HCT116 (cell line): ENCODE measurements at regions not wholly inside any gene's neighbourhood (a gene's known extent, or its start where the extent isn't known, plus 50 kb on each side); places are given as distances from the start of the nearest gene placed in this dataset.

Experiments
- ATAC-seq: fragments of 200-7000 bp; cut with Tn5 transposase; 2 replicates; pipeline ENCODE4 v1.9.1; 2020; ENCODE audit warnings: mild to moderate bottlenecking, moderate library complexity
- BruUV-seq: library from RNA; stranded (reverse); fragments of 400-500 nt; replicated peaks from 2 replicates; lab custom pipeline; 2021; lab: Mats Ljungman, UMichigan
- CTCF ChIA-PET: fragments of 300-600 bp; sonication (Branson Sonifier 250); formaldehyde crosslinking; loops from one replicate; lab custom pipeline; 2021; ENCODE audit warnings: antibody characterized with exemption; lab: Charles Lee
- POLR2A ChIA-PET: fragments of 300-600, 350-600 bp; sonication (Branson Sonifier 250); formaldehyde crosslinking; loops from one replicate; lab custom pipeline; 2021; ENCODE audit warnings: antibody characterized with exemption; lab: Charles Lee
- RAD21 ChIA-PET, 2 experiments: fragments of 300-600 bp; sonication (Branson Sonifier 250); formaldehyde crosslinking; loops; one replicate each; lab custom pipeline; 2023; ENCODE audit warnings: low total read pairs in 2 of 2; ENCODE audit not compliant: uncharacterized antibody in 2 of 2, unreplicated experiment in 2 of 2, low non-redundant PET in 1 of 2; lab: Charles Lee
- DNase-seq: peaks from one replicate; pipeline ENCODE4 v3.0.0-alpha.2; 2010; ENCODE audit warnings: low read depth, low spot score
- H2AFZ ChIP-seq: fragments of 200-600 bp; shearing (Covaris generic), sonication (generic); 2 replicates; pipeline ENCODE4 v1.6.1; 2017; ENCODE audit warnings: low read depth, mixed run types, mixed read lengths, antibody characterized with exemption, low read length; ENCODE audit not compliant: poor library complexity, severe bottlenecking
- H3K27ac ChIP-seq: 2 replicates; pipeline ENCODE4 v1.5.1; 2012; ENCODE audit warnings: low read depth, low read length
- H3K27me3 ChIP-seq: fragments of 200-600 bp; sonication (generic); 2 replicates; pipeline ENCODE4 v1.6.1; 2016; ENCODE audit warnings: mixed run types, low read length, mixed read lengths; ENCODE audit not compliant: insufficient read depth
- H3K36me3 ChIP-seq, 2 experiments: fragments of 200-500 bp in 1 of 2; fragments of 200-600 bp in 1 of 2; sonication (Bioruptor generic) in 1 of 2; sonication (generic) in 1 of 2; 2 replicates each; pipeline versions ENCODE4 v1.5.1 to v1.6.1; 2014 to 2016; ENCODE audit warnings: low read length in 2 of 2, inconsistent platforms in 1 of 2, mixed read lengths in 1 of 2, mixed run types in 1 of 2; ENCODE audit not compliant: insufficient read depth in 2 of 2, control insufficient read depth in 1 of 2
- H3K4me1 ChIP-seq, 2 experiments: fragments of 200-600 bp in 1 of 2; sonication (generic) in 1 of 2; 2 replicates each; pipeline versions ENCODE4 v1.5.1 to v1.6.1; 2012 to 2017; ENCODE audit warnings: low read length in 2 of 2, inconsistent platforms in 1 of 2, mild to moderate bottlenecking in 1 of 2, mixed read lengths in 1 of 2, mixed run types in 1 of 2, moderate library complexity in 1 of 2; ENCODE audit not compliant: insufficient read depth in 2 of 2, control insufficient read depth in 1 of 2
- H3K4me2 ChIP-seq: fragments of 200-600 bp; sonication (generic); 2 replicates; pipeline ENCODE4 v1.6.1; 2017; ENCODE audit warnings: mixed run types, low read length, mixed read lengths
- H3K4me3 ChIP-seq, 2 experiments: fragments of 200-600 bp in 1 of 2; sonication (generic) in 1 of 2; replicated peaks in 1 of 2; 2 replicates each; pipeline ENCODE4 v1.5.1; 2011 to 2016; ENCODE audit warnings: low read length in 2 of 2, control low read depth in 1 of 2, low read depth in 1 of 2, mild to moderate bottlenecking in 1 of 2, mixed read lengths in 1 of 2, mixed run types in 1 of 2
- H3K79me2 ChIP-seq: fragments of 200-600 bp; sonication (generic); 2 replicates; pipeline ENCODE4 v1.6.1; 2017; ENCODE audit warnings: mild to moderate bottlenecking, mixed run types, low read length, moderate library complexity, mixed read lengths; ENCODE audit not compliant: insufficient read depth
- H3K9ac ChIP-seq: fragments of 200-600 bp; sonication (generic); 2 replicates; pipeline ENCODE4 v1.6.1; 2016; ENCODE audit warnings: low read length, mixed read lengths
- H3K9me2 ChIP-seq: fragments of 200-600 bp; sonication (generic), shearing (Covaris generic); 2 replicates; pipeline ENCODE4 v1.6.1; 2017; ENCODE audit warnings: mixed run types, mild to moderate bottlenecking, moderate library complexity; ENCODE audit not compliant: insufficient read depth
- H3K9me3 ChIP-seq, 2 experiments: fragments of 200-500 bp in 1 of 2; fragments of 200-600 bp in 1 of 2; sonication (Bioruptor generic) in 1 of 2; sonication (generic) in 1 of 2; 2 replicates each; pipeline ENCODE4 v1.6.1; 2014 to 2017; ENCODE audit warnings: low read length in 2 of 2, mixed read lengths in 2 of 2, inconsistent platforms in 1 of 2, low read depth in 1 of 2, mild to moderate bottlenecking in 1 of 2, mixed run types in 1 of 2, moderate library complexity in 1 of 2; ENCODE audit not compliant: control insufficient read depth in 1 of 2, insufficient read depth in 1 of 2
- H4K20me1 ChIP-seq: fragments of 200-600 bp; sonication (generic), shearing (Covaris generic); 2 replicates; pipeline ENCODE4 v1.6.1; 2017; ENCODE audit warnings: mixed run types, mild to moderate bottlenecking, moderate library complexity; ENCODE audit not compliant: insufficient read depth
- CEBPB ChIP-seq: IDR thresholded peaks from 2 replicates; pipeline ENCODE4 v1.6.1; 2012; ENCODE audit warnings: low read depth
- EGR1 ChIP-seq: IDR thresholded peaks from 2 replicates; pipeline ENCODE4 v1.6.1; 2012; ENCODE audit warnings: low read depth
- ELF1 ChIP-seq: IDR thresholded peaks from 2 replicates; pipeline ENCODE4 v1.6.1; 2012; ENCODE audit warnings: low read depth, borderline replicate concordance
- EZH2phosphoT487 ChIP-seq: fragments of 200-600 bp; IDR thresholded peaks from 2 replicates; pipeline ENCODE4 v1.6.1; 2018; ENCODE audit warnings: antibody characterized with exemption, borderline replicate concordance
- FOSL1 ChIP-seq: IDR thresholded peaks from 2 replicates; pipeline ENCODE4 v1.6.1; 2012; ENCODE audit warnings: low read depth
- MAX ChIP-seq: IDR thresholded peaks from 2 replicates; pipeline ENCODE4 v1.6.1; 2012
- SIN3A ChIP-seq: IDR thresholded peaks from 2 replicates; pipeline ENCODE4 v1.6.1; 2012; ENCODE audit warnings: low read depth
- intact Hi-C: fragments of 100-400 bp; cut with micrococcal nuclease; formaldehyde crosslinking; loops from 2 replicates; pipeline ENCODE4 v1.10.0; 2022
- TF ChIP-seq, protein P1 (sequence below), 3 experiments: fragments of 200-600 bp in 1 of 3; sonication (generic) in 1 of 3; IDR thresholded peaks in 2 of 3; conservative IDR thresholded peaks in 1 of 3; 2 replicates each; pipeline ENCODE4 v1.5.1; 2012 to 2017; ENCODE audit warnings: low read depth in 2 of 3, low read length in 2 of 3, antibody characterized with exemption in 1 of 3, borderline replicate concordance in 1 of 3, control low read depth in 1 of 3, mild to moderate bottlenecking in 1 of 3, mixed read lengths in 1 of 3, mixed run types in 1 of 3, moderate library complexity in 1 of 3; ENCODE audit not compliant: insufficient read depth in 1 of 3

- no peaks in the 10 kb centered on the region for H3K4me1 ChIP-seq
- TF ChIP-seq ELF1 (no peak), MAX (no peak), EGR1 (no peak), SIN3A (no peak), CEBPB (no peak), EZH2phosphoT487 (no peak)
- TF ChIP-seq, protein P1, sequence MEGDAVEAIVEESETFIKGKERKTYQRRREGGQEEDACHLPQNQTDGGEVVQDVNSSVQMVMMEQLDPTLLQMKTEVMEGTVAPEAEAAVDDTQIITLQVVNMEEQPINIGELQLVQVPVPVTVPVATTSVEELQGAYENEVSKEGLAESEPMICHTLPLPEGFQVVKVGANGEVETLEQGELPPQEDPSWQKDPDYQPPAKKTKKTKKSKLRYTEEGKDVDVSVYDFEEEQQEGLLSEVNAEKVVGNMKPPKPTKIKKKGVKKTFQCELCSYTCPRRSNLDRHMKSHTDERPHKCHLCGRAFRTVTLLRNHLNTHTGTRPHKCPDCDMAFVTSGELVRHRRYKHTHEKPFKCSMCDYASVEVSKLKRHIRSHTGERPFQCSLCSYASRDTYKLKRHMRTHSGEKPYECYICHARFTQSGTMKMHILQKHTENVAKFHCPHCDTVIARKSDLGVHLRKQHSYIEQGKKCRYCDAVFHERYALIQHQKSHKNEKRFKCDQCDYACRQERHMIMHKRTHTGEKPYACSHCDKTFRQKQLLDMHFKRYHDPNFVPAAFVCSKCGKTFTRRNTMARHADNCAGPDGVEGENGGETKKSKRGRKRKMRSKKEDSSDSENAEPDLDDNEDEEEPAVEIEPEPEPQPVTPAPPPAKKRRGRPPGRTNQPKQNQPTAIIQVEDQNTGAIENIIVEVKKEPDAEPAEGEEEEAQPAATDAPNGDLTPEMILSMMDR (IDR thresholded peaks at IDR 0.05 in 2 of 3, conservative IDR thresholded peaks at IDR 0.05 in 1 of 3; ENCODE audit: borderline replicate concordance in 1 of 3, insufficient read depth in 1 of 3, low read depth in 2 of 3, low read length in 2 of 3): no peak
These were observed 832.7 kb downstream of the BRINP3 start for GRCh38 chr1:189644970-189645369.

GRCh38 chr1:189646066-189646465 is 831.6 kb downstream of the BRINP3 start:
- Histone ChIP-seq H3K36me3 (no peaks in the 10 kb centered on the region), H3K9me3 (no peaks in the 10 kb centered on the region), H3K9me2 (no peaks in the 10 kb centered on the region), H3K9ac (no peak overlapping the region), H3K4me1 (no peaks in the 10 kb centered on the region), H3K27ac (no peak overlapping the region), H3K27me3 (no peaks in the 10 kb centered on the region), H3K4me3 (no peak overlapping the region), H3K4me2 (no peak overlapping the region), H2AFZ (no peak overlapping the region), H4K20me1 (no peaks in the 10 kb centered on the region), H3K79me2 (no peaks in the 10 kb centered on the region)
- BruUV-seq: no TSS peak
- ChIA-PET CTCF (interaction anchor here (0.6 kb wide), 1 partner anchor 19 kb away, joined by 3 read pairs; no protein-coding TSS in a partner anchor), POLR2A (no interaction called here), RAD21 (no interaction called here)
- DNase-seq (no peak), ATAC-seq (no peak)
- TF ChIP-seq FOSL1 (no peak), SIN3A (no peak)
- intact Hi-C loops: no loop called here

More at GRCh38 chr1:189644970-189645369, 832.7 kb downstream of the BRINP3 start:
- intact Hi-C loops: no loop called here
- no peak overlapping the region for H3K9ac ChIP-seq
- H3K4me3 ChIP-seq: no peak overlapping the region
- no peaks in the 10 kb centered on the region for H3K27me3 ChIP-seq
- ATAC-seq: no peak
- no peaks in the 10 kb centered on the region for H3K9me2 ChIP-seq
- no peak overlapping the region for H2AFZ ChIP-seq
- no peaks in the 10 kb centered on the region for H3K36me3 ChIP-seq
- H3K79me2 ChIP-seq: no peaks in the 10 kb centered on the region
- no peaks in the 10 kb centered on the region for H3K9me3 ChIP-seq
- ChIA-PET RAD21 (no interaction called here), POLR2A (no interaction called here), CTCF (no interaction called here)
- H3K27ac ChIP-seq: no peak overlapping the region
- no peak overlapping the region for H3K4me2 ChIP-seq
- DNase-seq: no peak
- no peaks in the 10 kb centered on the region for H4K20me1 ChIP-seq
- no TSS peak for BruUV-seq
